ENCODE measurements at regions not wholly inside any gene's neighbourhood (a gene's known extent, or its start where the extent isn't known, plus 50 kb on each side); places are given as distances from the start of the nearest gene placed in this dataset.

- no peak overlapping the region for H3K9ac ChIP-seq (ENCODE audit: low read length)
- H3K4me1 ChIP-seq (ENCODE audit: control insufficient read depth, insufficient read depth, low read length): no peaks in the 10 kb centered on the region
- no peaks in the 10 kb centered on the region for H3K36me3 ChIP-seq (ENCODE audit: control insufficient read depth, insufficient read depth, low read length)
- no peak overlapping the region for H3K27ac ChIP-seq (ENCODE audit: low read depth, low read length)
- no peaks in the 10 kb centered on the region for H3K27me3 ChIP-seq (ENCODE audit: control insufficient read depth, insufficient read depth, low read length)
- no peak overlapping the region for H3K4me3 ChIP-seq (ENCODE audit: low read length)
Measured at GRCh38 chr10:58903071-58903470, 273.4 kb upstream of the PHYHIPL start.

GRCh38 chr10:58909881-58910280, 266.6 kb upstream of the PHYHIPL start:
- no peaks in the 10 kb centered on the region for H3K4me1 ChIP-seq (ENCODE audit: control insufficient read depth, insufficient read depth, low read length)
- no peak overlapping the region for H3K9ac ChIP-seq (ENCODE audit: low read length)
- H3K27ac ChIP-seq (ENCODE audit: low read depth, low read length): no peak overlapping the region
- no peak overlapping the region for H3K4me3 ChIP-seq (ENCODE audit: low read length)
- H3K27me3 ChIP-seq (ENCODE audit: control insufficient read depth, insufficient read depth, low read length): peaks cover 2% of the 10 kb centered on the region
- no peaks in the 10 kb centered on the region for H3K36me3 ChIP-seq (ENCODE audit: control insufficient read depth, insufficient read depth, low read length)

DNA sequence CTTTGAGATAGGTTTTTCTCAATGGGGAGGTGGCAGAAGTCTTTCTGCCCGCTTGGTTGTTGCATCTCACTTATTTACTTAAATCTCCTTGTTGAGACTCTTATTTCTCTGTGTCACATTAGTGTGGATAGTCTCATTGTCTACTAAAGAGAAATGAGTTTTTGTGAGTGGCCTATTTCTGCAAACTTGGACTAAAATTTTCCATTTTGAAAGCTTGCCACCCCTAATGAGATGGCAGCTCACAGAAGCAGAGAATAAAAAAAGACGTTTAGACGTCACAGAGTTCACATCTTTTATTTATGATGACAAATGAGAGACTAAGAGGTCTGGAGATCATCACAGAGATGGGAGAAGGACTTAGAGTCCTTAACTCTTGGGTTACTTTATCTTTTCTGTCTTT, 262.7 kb upstream of the PHYHIPL start:
- H3K9ac ChIP-seq (ENCODE audit: low read length): no peak overlapping the region
- peaks cover 2% of the 10 kb centered on the region for H3K27me3 ChIP-seq (ENCODE audit: control insufficient read depth, insufficient read depth, low read length)
- H3K27ac ChIP-seq (ENCODE audit: low read depth, low read length): no peak overlapping the region
- no peaks in the 10 kb centered on the region for H3K36me3 ChIP-seq (ENCODE audit: control insufficient read depth, insufficient read depth, low read length)
- no peaks in the 10 kb centered on the region for H3K4me1 ChIP-seq (ENCODE audit: control insufficient read depth, insufficient read depth, low read length)
- H3K4me3 ChIP-seq (ENCODE audit: low read length): no peak overlapping the region

DNA sequence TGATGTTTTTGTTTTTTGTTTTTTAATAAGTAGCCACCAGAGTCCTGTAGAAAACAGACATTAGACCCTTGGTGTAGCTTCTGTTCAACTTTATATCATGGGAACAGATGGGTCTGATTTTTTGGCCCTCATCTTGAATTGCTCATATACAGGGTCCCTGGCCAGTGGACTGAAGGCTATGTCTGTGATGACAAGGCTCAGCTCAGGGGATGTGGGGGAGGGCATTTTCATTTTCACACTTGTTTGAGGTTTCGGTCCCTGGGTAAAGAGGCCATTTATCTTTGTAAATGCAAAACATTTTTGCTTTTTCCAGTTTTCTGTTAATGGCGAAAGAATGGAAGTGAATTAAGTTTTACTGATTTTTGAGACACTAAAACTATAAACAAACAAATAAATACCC, 257.6 kb upstream of the PHYHIPL start:
- Histone ChIP-seq H3K9ac (ENCODE audit: low read length) (no peak overlapping the region), H3K27ac (ENCODE audit: low read depth, low read length) (no peak overlapping the region), H3K4me1 (ENCODE audit: control insufficient read depth, insufficient read depth, low read length) (no peaks in the 10 kb centered on the region), H3K4me3 (ENCODE audit: low read length) (no peak overlapping the region), H3K27me3 (ENCODE audit: control insufficient read depth, insufficient read depth, low read length) (no peaks in the 10 kb centered on the region), H3K36me3 (ENCODE audit: control insufficient read depth, insufficient read depth, low read length) (no peaks in the 10 kb centered on the region)

DNA sequence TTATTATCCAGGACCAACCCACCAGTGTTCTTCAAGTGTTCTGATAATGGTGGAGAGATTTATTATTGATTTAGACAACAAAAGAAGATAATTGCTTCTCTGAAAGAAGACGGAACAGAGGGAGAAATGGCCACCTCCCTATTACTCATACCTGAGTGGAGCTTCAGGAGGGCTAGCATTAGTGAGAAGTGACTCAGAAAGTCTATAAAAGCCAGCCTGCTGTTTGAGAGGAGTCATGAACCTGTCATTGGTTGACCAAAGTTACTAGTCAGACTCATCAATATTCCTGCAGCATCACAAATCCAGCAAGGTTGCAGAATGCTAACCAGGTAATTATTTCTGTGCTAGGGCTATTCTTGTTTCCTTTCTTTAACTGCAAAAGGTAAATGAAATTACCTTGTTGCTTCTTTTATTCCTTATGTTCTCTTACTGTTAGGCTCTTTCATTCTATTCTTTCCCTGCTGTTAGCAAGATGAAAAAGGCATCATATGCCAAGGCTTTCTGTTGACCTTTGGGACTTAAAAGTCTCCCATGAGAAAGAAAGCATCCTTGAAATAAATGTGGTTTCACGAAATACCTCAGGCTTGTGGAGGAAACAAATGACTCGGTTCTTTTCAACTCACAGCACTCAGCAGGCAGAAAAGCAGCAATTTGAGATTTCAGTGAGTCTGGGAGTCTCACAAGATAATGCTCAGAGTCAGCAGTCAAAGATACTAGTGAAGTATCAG, 256.4 kb upstream of the PHYHIPL start:
- Histone ChIP-seq H3K27me3 (ENCODE audit: control insufficient read depth, insufficient read depth, low read length) (no peaks in the 10 kb centered on the region), H3K27ac (ENCODE audit: low read depth, low read length) (no peak overlapping the region), H3K4me1 (ENCODE audit: control insufficient read depth, insufficient read depth, low read length) (no peaks in the 10 kb centered on the region), H3K36me3 (ENCODE audit: control insufficient read depth, insufficient read depth, low read length) (no peaks in the 10 kb centered on the region), H3K9ac (ENCODE audit: low read length) (no peak overlapping the region), H3K4me3 (ENCODE audit: low read length) (no peak overlapping the region)

GRCh38 chr10:58920655-58921003, 255.8 kb upstream of the PHYHIPL start:
- Histone ChIP-seq H3K36me3 (ENCODE audit: control insufficient read depth, insufficient read depth, low read length) (no peaks in the 10 kb centered on the region), H3K27ac (ENCODE audit: low read depth, low read length) (no peak overlapping the region), H3K9ac (ENCODE audit: low read length) (no peak overlapping the region), H3K4me3 (ENCODE audit: low read length) (no peak overlapping the region), H3K4me1 (ENCODE audit: control insufficient read depth, insufficient read depth, low read length) (no peaks in the 10 kb centered on the region), H3K27me3 (ENCODE audit: control insufficient read depth, insufficient read depth, low read length) (no peaks in the 10 kb centered on the region)

DNA sequence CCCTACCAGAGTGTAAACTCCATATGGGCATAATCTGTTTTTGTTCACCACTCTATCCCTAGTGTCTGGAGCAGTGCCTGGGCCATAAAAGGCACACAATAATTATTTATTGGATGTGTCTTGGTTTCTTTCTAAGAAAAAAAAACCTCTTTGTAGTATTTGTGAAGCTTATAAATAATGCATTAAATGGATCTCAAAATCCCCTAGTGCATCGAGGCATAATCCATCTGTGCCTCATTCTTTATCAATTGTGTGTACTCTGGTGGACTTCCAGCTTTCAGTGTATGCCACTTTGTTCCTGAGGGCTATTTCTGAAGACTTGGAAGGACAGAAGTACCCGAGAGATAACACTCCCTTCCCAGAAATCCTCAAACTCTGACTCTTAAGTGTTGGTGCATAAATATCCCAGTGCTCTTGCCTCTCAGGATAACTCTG, 255.0 kb upstream of the PHYHIPL start:
- Histone ChIP-seq H3K27me3 (ENCODE audit: control insufficient read depth, insufficient read depth, low read length) (no peaks in the 10 kb centered on the region), H3K36me3 (ENCODE audit: control insufficient read depth, insufficient read depth, low read length) (no peaks in the 10 kb centered on the region), H3K27ac (ENCODE audit: low read depth, low read length) (no peak overlapping the region), H3K4me1 (ENCODE audit: control insufficient read depth, insufficient read depth, low read length) (no peaks in the 10 kb centered on the region), H3K4me3 (ENCODE audit: low read length) (no peak overlapping the region), H3K9ac (ENCODE audit: low read length) (no peak overlapping the region)

GRCh38 chr10:58925381-58925780, 251.1 kb upstream of the PHYHIPL start:
- H3K27ac ChIP-seq (ENCODE audit: low read depth, low read length): no peak overlapping the region
- H3K36me3 ChIP-seq (ENCODE audit: control insufficient read depth, insufficient read depth, low read length): no peaks in the 10 kb centered on the region
- H3K27me3 ChIP-seq (ENCODE audit: control insufficient read depth, insufficient read depth, low read length): no peaks in the 10 kb centered on the region
- H3K9ac ChIP-seq (ENCODE audit: low read length): no peak overlapping the region
- no peaks in the 10 kb centered on the region for H3K4me1 ChIP-seq (ENCODE audit: control insufficient read depth, insufficient read depth, low read length)
- no peak overlapping the region for H3K4me3 ChIP-seq (ENCODE audit: low read length)

DNA sequence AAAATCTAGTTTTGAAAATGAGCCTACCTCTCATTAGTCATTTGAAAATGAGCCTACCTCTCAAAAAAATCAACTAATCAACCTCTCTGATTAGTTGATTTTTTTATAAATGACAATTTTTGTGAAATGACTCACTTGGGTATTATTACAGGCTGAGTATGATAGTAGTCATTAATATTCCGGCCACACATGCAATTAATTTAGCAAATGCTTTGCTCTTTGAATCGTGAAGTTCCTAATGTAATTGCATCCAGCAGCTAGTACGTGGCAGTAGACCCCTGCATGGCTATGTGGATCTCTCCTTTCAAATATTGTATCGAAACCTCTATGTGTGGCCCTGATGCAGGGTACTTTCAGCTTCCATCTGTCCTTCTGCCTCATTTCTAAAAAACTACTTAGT, 245.9 kb upstream of the PHYHIPL start:
- no peaks in the 10 kb centered on the region for H3K27me3 ChIP-seq (ENCODE audit: control insufficient read depth, insufficient read depth, low read length)
- H3K27ac ChIP-seq (ENCODE audit: low read depth, low read length): no peak overlapping the region
- H3K4me1 ChIP-seq (ENCODE audit: control insufficient read depth, insufficient read depth, low read length): no peaks in the 10 kb centered on the region
- no peaks in the 10 kb centered on the region for H3K36me3 ChIP-seq (ENCODE audit: control insufficient read depth, insufficient read depth, low read length)
- no peak overlapping the region for H3K9ac ChIP-seq (ENCODE audit: low read length)
- no peak overlapping the region for H3K4me3 ChIP-seq (ENCODE audit: low read length)

DNA sequence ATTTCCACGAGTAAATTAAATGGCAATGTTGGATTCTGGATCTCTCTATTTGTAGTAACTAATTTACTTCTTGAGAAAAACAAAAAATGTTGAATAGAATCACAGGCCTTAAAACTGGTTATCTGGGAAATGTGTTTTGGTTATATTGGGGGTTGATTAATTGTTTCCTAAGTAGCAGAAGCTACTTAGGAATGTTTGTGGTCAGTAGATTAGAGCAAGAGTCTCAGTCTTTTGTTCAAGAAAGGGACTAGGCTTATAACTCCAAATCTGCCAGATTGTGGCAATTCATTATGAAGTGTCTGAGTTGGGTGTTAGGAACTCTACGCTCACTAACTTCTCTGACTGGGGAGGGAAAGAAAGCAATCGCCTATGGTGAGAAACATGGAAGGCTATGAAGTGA, 244.3 kb upstream of the PHYHIPL start:
- Histone ChIP-seq H3K27me3 (ENCODE audit: control insufficient read depth, insufficient read depth, low read length) (no peaks in the 10 kb centered on the region), H3K27ac (ENCODE audit: low read depth, low read length) (no peak overlapping the region), H3K4me1 (ENCODE audit: control insufficient read depth, insufficient read depth, low read length) (no peaks in the 10 kb centered on the region), H3K36me3 (ENCODE audit: control insufficient read depth, insufficient read depth, low read length) (no peaks in the 10 kb centered on the region), H3K4me3 (ENCODE audit: low read length) (no peak overlapping the region), H3K9ac (ENCODE audit: low read length) (no peak overlapping the region)

GRCh38 chr10:58932577-58933314, 243.7 kb upstream of the PHYHIPL start:
- Histone ChIP-seq H3K4me1 (ENCODE audit: control insufficient read depth, insufficient read depth, low read length) (no peaks in the 10 kb centered on the region), H3K27me3 (ENCODE audit: control insufficient read depth, insufficient read depth, low read length) (no peaks in the 10 kb centered on the region), H3K27ac (ENCODE audit: low read depth, low read length) (no peak overlapping the region), H3K9ac (ENCODE audit: low read length) (no peak overlapping the region), H3K36me3 (ENCODE audit: control insufficient read depth, insufficient read depth, low read length) (no peaks in the 10 kb centered on the region), H3K4me3 (ENCODE audit: low read length) (no peak overlapping the region)

GRCh38 chr10:58936364-58936763, 240.1 kb upstream of the PHYHIPL start:
- H3K27me3 ChIP-seq (ENCODE audit: control insufficient read depth, insufficient read depth, low read length): no peaks in the 10 kb centered on the region
- H3K27ac ChIP-seq (ENCODE audit: low read depth, low read length): no peak overlapping the region
- no peaks in the 10 kb centered on the region for H3K4me1 ChIP-seq (ENCODE audit: control insufficient read depth, insufficient read depth, low read length)
- no peak overlapping the region for H3K4me3 ChIP-seq (ENCODE audit: low read length)
- no peaks in the 10 kb centered on the region for H3K36me3 ChIP-seq (ENCODE audit: control insufficient read depth, insufficient read depth, low read length)
- H3K9ac ChIP-seq (ENCODE audit: low read length): no peak overlapping the region

GRCh38 chr10:58937423-58937822, 239.0 kb upstream of the PHYHIPL start:
- H3K36me3 ChIP-seq (ENCODE audit: control insufficient read depth, insufficient read depth, low read length): no peaks in the 10 kb centered on the region
- no peaks in the 10 kb centered on the region for H3K4me1 ChIP-seq (ENCODE audit: control insufficient read depth, insufficient read depth, low read length)
- H3K27me3 ChIP-seq (ENCODE audit: control insufficient read depth, insufficient read depth, low read length): no peaks in the 10 kb centered on the region
- H3K9ac ChIP-seq (ENCODE audit: low read length): no peak overlapping the region
- H3K4me3 ChIP-seq (ENCODE audit: low read length): no peak overlapping the region
- H3K27ac ChIP-seq (ENCODE audit: low read depth, low read length): no peak overlapping the region

Measured in rectal smooth muscle tissue (tissue), 1 donor.